Left ventricle myocardium superior (tissue), 1 donor: ENCODE measurements at regions not wholly inside any gene's neighbourhood (a gene's known extent, or its start where the extent isn't known, plus 50 kb on each side); places are given as distances from the start of the nearest gene placed in this dataset.

Experiments used
- ATAC-seq: fragments of 200-7000 bp; cut with Tn5 transposase; one replicate; pipeline ENCODE4 v1.9.1; 2020; ENCODE audit warnings: mild to moderate bottlenecking, moderate library complexity
- DNase-seq: peaks from one replicate; pipeline ENCODE4 v3.0.0-alpha.2; 2020
- intact Hi-C: fragments of 100-400 bp; cut with micrococcal nuclease; formaldehyde crosslinking; loops from one replicate; pipeline ENCODE4 v1.11.0; 2022
- donor health status: DM: no; HTN: yes; CAD: no; lungs with severe emphysema.

- ATAC-seq (no peak), DNase-seq (no peak)
- intact Hi-C loops = no loop called here
Measured at GRCh38 chr1:209388358-209388757, 195.2 kb upstream of the CAMK1G start.

DNA sequence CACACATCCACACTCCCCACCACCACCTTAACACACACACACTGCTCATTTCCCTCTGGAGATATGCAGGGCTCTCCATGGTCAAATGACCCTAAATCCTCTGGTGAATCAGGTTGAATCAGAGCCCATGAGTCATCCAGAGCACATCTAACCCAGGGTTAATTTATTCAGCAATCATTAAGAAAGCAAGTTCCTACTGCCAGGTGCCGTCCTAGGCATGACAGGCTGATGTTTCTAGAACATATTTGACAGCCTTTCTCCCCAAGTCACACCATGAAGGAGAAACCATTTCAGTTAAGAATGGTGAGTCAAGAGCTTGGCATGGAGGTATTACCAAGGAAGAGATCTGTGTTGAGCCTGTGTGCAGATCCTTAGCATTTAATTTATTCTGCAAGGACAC, 194.3 kb upstream of the CAMK1G start:
- ATAC-seq (no peak), DNase-seq (no peak)
- intact Hi-C loops = no loop called here

DNA sequence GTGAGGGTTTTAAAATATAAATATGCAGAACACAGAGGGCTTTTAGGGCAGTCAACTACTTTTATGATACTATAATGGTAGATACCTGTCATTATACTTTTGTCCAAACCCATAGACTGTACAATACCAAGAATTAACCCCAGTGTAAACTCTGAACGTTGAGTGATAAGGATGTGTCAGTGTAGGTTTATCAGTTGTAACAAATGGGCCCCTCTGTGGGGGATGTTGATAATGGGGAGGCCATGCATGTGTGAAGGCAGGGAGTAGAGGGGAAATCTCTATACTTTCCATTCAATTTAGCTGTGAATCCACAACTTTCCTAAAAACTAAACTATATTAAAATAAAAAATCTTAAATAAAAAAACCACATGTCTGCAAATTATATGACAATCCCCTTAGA, 193.5 kb upstream of the CAMK1G start:
- ATAC-seq (no peak), DNase-seq (no peak)
- intact Hi-C loops = no loop called here

GRCh38 chr1:209390764-209391163, 192.8 kb upstream of the CAMK1G start:
- DNase-seq (no peak), ATAC-seq (no peak)
- intact Hi-C loops = no loop called here

- intact Hi-C loops = no loop called here
- ATAC-seq (no peak), DNase-seq (no peak)
Measured at GRCh38 chr1:209391792-209392191, 191.7 kb upstream of the CAMK1G start.

DNA sequence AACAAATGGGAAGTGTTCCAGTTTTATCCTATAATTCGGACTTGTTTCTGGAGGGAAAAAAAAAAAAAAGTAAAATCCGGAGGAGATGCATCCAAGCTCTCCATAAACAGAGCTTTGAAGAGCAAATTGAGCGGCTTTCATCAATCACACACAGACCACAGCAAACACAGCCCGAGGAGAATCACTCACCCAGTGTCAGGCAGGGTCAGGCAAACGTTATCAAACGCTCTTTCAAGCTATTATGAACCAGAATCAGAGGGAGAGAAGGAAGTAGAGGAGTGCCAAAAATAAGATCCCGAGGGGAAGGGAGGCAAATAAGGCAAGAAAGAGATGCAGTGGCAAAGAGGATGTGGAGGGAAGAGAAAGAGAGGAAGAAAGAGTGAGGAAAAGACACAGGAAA, 188.3 kb upstream of the CAMK1G start:
- no peak for ATAC-seq
- intact Hi-C loops = no loop called here
- DNase-seq = no peak

GRCh38 chr1:209397371-209397770, 186.1 kb upstream of the CAMK1G start:
- no peak for DNase-seq
- no peak for ATAC-seq
- intact Hi-C loops = no loop called here

- no peak for DNase-seq
- no peak for ATAC-seq
- intact Hi-C loops = no loop called here
Measured at GRCh38 chr1:209397910-209398309, 185.6 kb upstream of the CAMK1G start.

DNA sequence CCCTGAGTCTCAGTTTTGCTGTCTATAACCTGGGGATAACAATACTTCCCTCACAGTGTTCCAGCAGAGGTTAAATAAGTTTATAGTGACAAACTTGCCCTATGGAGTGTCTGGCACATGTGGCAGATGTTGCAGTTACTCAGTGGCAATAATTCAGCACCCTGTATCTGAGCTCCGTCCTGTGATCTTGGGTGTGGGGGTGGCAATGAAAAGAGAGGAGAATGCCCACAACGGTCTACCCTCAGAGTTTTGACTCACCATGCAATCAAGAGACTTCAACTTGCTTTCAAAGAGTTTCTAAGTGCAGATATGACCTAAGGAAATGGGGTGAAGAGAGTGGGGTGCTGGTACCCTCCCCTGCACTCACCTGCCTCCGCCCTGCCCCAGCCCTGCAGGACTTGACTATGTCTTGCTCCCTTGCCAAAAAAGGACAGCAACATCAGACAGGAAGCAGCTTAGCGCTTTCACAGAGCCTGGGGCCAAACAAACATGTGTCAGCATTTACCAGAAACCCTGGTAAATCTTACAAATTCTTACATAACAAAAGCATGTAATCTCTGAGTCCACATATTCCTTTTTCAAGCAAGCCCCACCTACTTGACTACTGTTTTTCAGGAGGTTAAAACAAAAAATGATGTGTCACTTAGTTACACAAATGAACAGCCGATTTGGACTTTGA, 185.1 kb upstream of the CAMK1G start:
- ATAC-seq = peak; percentile 74
- intact Hi-C loops = no loop called here
- DNase-seq = peak; percentile 30

DNA sequence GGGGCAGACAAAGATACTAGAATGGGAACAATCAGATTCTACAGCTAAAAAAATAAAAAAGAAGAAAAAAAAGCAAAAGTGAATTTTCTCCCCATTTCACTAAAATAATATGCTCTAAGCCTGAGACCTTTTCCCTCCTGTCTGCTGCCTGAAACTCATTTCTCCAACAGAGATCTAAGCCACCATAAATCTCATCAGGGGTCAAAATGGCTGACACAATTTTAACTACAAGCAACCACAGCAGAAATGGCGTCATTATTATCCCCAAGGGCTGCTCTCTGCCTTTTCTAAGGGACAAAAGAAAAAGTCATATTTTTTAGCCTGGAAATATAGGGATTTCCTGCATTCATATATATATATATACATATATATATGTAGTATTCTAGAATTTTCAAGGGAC, 183.7 kb upstream of the CAMK1G start:
- intact Hi-C loops = no loop called here
- no peak for DNase-seq
- ATAC-seq = no peak

DNA sequence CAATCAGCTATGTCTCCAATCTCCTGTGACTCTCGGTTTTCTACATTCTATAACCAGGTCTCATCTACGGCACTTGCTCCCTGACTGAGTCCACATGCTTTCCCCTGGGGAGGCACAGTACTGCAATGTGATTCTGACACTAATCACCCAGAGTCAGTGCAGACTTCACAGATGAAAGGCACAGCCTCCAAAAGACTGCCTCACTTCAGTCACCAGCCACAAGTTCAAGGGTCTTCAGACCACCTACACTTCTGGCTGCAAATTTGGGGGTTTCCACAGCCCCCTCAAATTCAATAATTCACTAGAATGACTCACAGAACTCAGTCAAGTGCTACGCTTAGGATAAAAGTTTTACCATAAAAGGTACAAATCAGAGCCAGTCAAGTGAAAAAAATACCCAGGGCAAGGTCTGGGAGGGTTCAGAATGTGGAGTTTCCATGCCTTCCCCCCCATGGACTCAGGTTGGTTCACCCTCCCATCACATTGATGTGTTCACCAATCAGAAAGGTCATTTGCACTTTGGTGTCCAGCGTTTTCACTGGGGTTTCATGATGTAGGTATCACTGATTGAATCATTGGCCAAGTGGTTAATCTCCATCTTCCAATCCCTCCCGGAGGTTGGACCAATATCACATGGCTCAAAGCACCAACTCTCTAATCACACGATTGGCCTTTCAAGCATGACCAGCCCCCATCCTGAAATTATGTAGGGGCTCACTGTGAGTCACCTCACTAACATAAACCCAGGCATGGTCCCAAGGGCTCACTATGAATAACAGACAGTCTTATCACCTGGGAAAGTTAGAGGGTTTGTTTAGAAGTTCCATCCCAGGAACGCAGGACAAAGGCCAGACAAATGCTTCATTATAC, 182.9 kb upstream of the CAMK1G start:
- DNase-seq (no peak), ATAC-seq (no peak)
- intact Hi-C loops = no loop called here

GRCh38 chr1:209402697-209403096, 180.8 kb upstream of the CAMK1G start:
- intact Hi-C loops = no loop called here
- DNase-seq (no peak), ATAC-seq (no peak)

GRCh38 chr1:209403921-209404320, 179.6 kb upstream of the CAMK1G start:
- DNase-seq (no peak), ATAC-seq (no peak)
- intact Hi-C loops = no loop called here

- ATAC-seq = no peak
Measured at GRCh38 chr1:209404577-209404976, 178.9 kb upstream of the CAMK1G start.

DNA sequence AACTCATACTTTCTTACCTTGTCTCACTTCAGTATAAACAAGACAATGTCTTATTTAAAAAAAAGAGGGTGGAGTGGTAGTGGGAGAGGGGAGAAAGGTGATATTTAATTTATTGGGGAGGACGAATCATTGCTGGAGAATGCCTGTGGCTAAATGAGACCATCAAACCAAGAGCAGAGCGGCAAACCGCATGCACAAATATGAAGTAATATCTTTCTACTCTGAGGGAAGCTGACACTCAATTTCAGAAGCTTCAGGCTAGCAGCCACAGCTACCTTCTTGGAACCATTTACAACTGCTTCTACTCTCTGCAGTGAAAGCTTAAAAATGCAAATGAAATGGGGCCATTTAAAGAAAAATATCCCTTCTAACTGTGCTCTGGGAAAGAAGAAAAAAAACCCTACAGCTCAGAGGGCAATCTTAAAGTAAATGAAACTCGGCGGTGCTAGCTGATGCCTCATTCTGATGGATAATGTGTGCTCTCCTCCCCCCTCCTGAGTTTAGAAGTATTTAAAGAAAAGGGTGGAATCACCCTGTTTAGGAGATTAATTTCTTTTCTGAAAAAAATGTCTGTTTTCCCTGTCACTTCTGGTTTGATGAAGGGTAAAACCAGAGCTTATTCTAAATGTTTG, 178.2 kb upstream of the CAMK1G start:
- no peak for DNase-seq
- no peak for ATAC-seq
- intact Hi-C loops = no loop called here

More at GRCh38 chr1:209404577-209404976, 178.9 kb upstream of the CAMK1G start:
- intact Hi-C loops = no loop called here
- peak; percentile 33 for DNase-seq

- intact Hi-C loops = no loop called here
- ATAC-seq = no peak
- no peak for DNase-seq
Measured at GRCh38 chr1:209406168-209406567, 177.3 kb upstream of the CAMK1G start.

- no peak for ATAC-seq
- DNase-seq = no peak
- intact Hi-C loops = no loop called here
Measured at GRCh38 chr1:209406595-209406994, 176.9 kb upstream of the CAMK1G start.

DNA sequence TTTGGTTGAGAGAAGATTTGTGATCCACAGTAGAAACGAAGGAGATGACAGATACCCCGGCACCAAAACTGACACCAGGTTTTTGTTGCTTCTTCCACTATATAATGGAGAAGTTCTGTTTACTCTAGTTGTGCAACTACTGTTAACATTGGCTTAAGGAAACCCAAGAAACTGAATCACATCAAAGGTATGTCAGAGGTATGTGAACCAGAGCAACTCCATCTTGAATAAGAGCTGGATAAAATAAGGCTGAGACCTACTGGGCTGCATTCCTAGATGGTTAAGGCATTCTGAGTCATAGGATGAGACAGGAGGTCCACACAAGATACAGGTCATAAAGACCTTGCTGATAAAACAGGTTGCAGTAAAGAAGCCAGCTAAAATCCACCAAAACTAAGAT, 173.7 kb upstream of the CAMK1G start:
- ATAC-seq (no peak), DNase-seq (no peak)
- intact Hi-C loops = no loop called here

DNA sequence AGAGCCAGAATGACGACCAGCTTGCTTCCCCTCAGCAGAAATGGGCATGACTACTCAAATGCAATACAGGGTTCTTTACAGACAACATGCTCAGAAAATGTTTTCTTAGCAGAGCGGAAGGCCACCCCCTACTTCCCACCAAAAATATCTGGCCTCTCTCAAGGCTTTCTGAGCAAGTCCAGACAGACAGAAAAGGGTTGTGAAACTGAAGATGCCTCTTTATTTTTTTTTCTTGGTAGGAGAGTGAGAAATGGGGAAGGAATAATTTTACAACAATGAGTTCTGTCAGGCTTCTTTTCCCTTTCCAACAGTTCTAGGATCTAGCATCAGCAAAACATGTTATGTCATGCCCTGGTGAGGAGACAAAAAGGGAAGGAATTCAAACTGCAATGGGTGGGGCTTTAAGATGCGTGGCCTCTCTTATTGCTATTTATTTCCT, 172.0 kb upstream of the CAMK1G start:
- peak; percentile 92 for ATAC-seq
- DNase-seq = no peak

GRCh38 chr1:209412036-209412435, 171.5 kb upstream of the CAMK1G start:
- intact Hi-C loops = no loop called here
- DNase-seq (no peak), ATAC-seq (peak; percentile 47)

More for the DNA sequence above, 172.0 kb upstream of the CAMK1G start:
- intact Hi-C loops = no loop called here
